GM23338 (cell line): ENCODE measurements at regions not wholly inside any gene's neighbourhood (a gene's known extent, or its start where the extent isn't known, plus 50 kb on each side); places are given as distances from the start of the nearest gene placed in this dataset.

Source experiments
- ATAC-seq: fragments of 200-7000 bp; cut with Tn5 transposase; 3 replicates; pipeline ENCODE4 v1.9.1; 2020
- DNase-seq: peaks from one replicate; pipeline ENCODE4 v3.0.0-alpha.2; 2015; ENCODE audit warnings: low spot score
- H2AFZ ChIP-seq: fragments of 200-600 bp; sonication (generic); 2 replicates; pipeline ENCODE4 v1.8.0; 2016; ENCODE audit warnings: antibody characterized with exemption, mild to moderate bottlenecking, moderate library complexity
- H3F3A ChIP-seq: fragments of 200-600 bp; sonication (generic); replicated peaks from 2 replicates; pipeline ENCODE4 v1.8.0; 2017; ENCODE audit warnings: antibody characterized with exemption, mixed run types, low read depth
- H3K27ac ChIP-seq: fragments of 200-600 bp; sonication (generic); 2 replicates; pipeline ENCODE4 v1.6.1; 2016; ENCODE audit warnings: low read depth
- H3K27me3 ChIP-seq: fragments of 200-600 bp; sonication (generic); 2 replicates; pipeline ENCODE4 v1.8.0; 2016; ENCODE audit warnings: mild to moderate bottlenecking, mixed run types, moderate library complexity; ENCODE audit not compliant: insufficient read depth
- H3K36me3 ChIP-seq: fragments of 200-600 bp; sonication (generic); 2 replicates; pipeline ENCODE4 v1.8.0; 2016; ENCODE audit warnings: mild to moderate bottlenecking; ENCODE audit not compliant: insufficient read depth
- H3K4me1 ChIP-seq: fragments of 200-600 bp; sonication (generic); 2 replicates; pipeline ENCODE4 v1.8.0; 2016; ENCODE audit warnings: mild to moderate bottlenecking, moderate library complexity; ENCODE audit not compliant: insufficient read depth
- H3K4me2 ChIP-seq: fragments of 200-600 bp; sonication (generic); 2 replicates; pipeline ENCODE4 v1.7.1; 2017; ENCODE audit warnings: mixed run types
- H3K4me3 ChIP-seq: fragments of 200-600 bp; sonication (generic); 2 replicates; pipeline ENCODE4 v1.6.1; 2016; ENCODE audit warnings: mixed run types
- H3K79me2 ChIP-seq: fragments of 200-600 bp; sonication (generic); replicated peaks from 2 replicates; pipeline ENCODE4 v1.8.0; 2017; ENCODE audit warnings: mild to moderate bottlenecking; ENCODE audit not compliant: insufficient read depth
- H3K9me2 ChIP-seq: fragments of 200-600 bp; sonication (generic); 2 replicates; pipeline ENCODE4 v1.8.0; 2017; ENCODE audit not compliant: insufficient read depth
- H4K20me1 ChIP-seq: fragments of 200-600 bp; sonication (generic); replicated peaks from 2 replicates; pipeline ENCODE4 v1.8.0; 2017; ENCODE audit warnings: mild to moderate bottlenecking; ENCODE audit not compliant: insufficient read depth
- H3K27ac Mint-ChIP-seq: 2 replicates; pipeline ENCODE4 v1.8.0; 2020; ENCODE audit warnings: inconsistent platforms, mild to moderate bottlenecking, moderate library complexity, mixed read lengths
- H3K27me3 Mint-ChIP-seq: 3 replicates; pipeline ENCODE4 v1.8.0; 2022; ENCODE audit warnings: low read depth, mild to moderate bottlenecking, moderate library complexity, mixed read lengths, inconsistent platforms; ENCODE audit not compliant: insufficient read depth, poor library complexity
- H3K36me3 Mint-ChIP-seq: 3 replicates; pipeline ENCODE4 v1.8.0; 2021; ENCODE audit warnings: low read depth, mild to moderate bottlenecking, inconsistent platforms, moderate library complexity, mixed read lengths
- H3K4me1 Mint-ChIP-seq: 3 replicates; pipeline ENCODE4 v1.8.0; 2020; ENCODE audit warnings: mild to moderate bottlenecking, inconsistent platforms, mixed read lengths
- H3K4me3 Mint-ChIP-seq: 3 replicates; pipeline ENCODE4 v1.8.0; 2021; ENCODE audit warnings: moderate library complexity, mild to moderate bottlenecking, inconsistent platforms, mixed read lengths
- H3K9me3 Mint-ChIP-seq: 3 replicates; pipeline ENCODE4 v1.8.0; 2020; ENCODE audit warnings: moderate library complexity, mild to moderate bottlenecking, inconsistent platforms, mixed read lengths
- CTCF ChIP-seq, 2 experiments: fragments of 200-600 bp in 1 of 2; sonication (generic) in 1 of 2; conservative IDR thresholded peaks; 2 replicates each; pipeline versions ENCODE4 v1.5.1 to v1.6.1; 2016 to 2017; ENCODE audit warnings: antibody characterized with exemption in 2 of 2, low read depth in 2 of 2, mild to moderate bottlenecking in 2 of 2, moderate library complexity in 1 of 2
- EZH2 ChIP-seq: fragments of 200-600 bp; sonication (generic); IDR thresholded peaks from one replicate; pipeline ENCODE4 v1.8.0; 2017; ENCODE audit warnings: antibody characterized with exemption, mild to moderate bottlenecking, low read depth; ENCODE audit not compliant: unreplicated experiment
- JUNB ChIP-seq: IDR thresholded peaks from one replicate; pipeline ENCODE4 v1.6.1; 2016; ENCODE audit warnings: antibody characterized with exemption; ENCODE audit not compliant: unreplicated experiment
- ZNF114 ChIP-seq: fragments of 250-450 bp; sonication (Bioruptor Pico); IDR thresholded peaks from 2 replicates; pipeline ENCODE4 v1.5.0; 2020; ENCODE audit warnings: mild to moderate bottlenecking, moderate library complexity
- TF ChIP-seq, protein P1 (sequence below): fragments of 250-450 bp; sonication (Bioruptor Pico); IDR thresholded peaks from 2 replicates; pipeline ENCODE4 v1.5.0; 2020; ENCODE audit warnings: mild to moderate bottlenecking, moderate library complexity
- TF ChIP-seq, protein P2 (sequence below): IDR thresholded peaks from 2 replicates; pipeline ENCODE4 v1.6.1; 2016; ENCODE audit warnings: antibody characterized with exemption

DNA sequence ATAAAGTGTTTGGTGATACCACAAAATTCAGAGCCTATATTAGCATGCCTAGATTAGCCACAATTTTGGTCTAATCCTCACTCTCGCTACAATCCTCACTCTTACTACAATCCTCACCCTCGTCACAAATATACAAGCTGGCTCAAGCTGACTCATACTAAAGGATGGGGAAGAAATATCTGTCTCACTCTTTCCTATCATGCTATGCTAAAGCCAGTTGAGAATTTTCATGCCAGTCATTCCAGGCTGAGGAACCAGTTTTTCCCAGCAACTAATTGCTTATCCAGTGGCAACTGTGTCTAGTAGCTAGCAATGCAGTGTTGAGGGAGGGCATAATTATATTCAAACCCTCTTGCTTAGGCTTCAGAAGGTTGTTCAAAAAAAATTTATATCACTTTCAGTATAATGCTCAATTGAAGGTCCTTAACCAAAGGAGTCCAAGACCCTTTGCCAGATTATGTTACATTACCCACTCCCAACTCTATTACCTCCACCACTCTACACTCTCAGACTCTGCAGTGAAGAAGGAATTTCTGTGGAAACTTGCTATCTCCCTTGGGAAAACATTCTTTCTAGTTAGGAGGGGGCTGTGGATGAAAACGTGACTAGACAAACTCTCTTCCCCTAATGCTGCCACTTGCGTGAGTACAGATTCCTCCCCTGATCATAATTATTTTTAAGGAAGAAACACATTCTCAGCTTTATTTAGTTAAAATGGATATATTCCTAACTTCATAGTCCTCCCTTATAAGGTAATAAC is 810.3 kb upstream of the ACO1 start (continued):
- TF ChIP-seq, protein P1, sequence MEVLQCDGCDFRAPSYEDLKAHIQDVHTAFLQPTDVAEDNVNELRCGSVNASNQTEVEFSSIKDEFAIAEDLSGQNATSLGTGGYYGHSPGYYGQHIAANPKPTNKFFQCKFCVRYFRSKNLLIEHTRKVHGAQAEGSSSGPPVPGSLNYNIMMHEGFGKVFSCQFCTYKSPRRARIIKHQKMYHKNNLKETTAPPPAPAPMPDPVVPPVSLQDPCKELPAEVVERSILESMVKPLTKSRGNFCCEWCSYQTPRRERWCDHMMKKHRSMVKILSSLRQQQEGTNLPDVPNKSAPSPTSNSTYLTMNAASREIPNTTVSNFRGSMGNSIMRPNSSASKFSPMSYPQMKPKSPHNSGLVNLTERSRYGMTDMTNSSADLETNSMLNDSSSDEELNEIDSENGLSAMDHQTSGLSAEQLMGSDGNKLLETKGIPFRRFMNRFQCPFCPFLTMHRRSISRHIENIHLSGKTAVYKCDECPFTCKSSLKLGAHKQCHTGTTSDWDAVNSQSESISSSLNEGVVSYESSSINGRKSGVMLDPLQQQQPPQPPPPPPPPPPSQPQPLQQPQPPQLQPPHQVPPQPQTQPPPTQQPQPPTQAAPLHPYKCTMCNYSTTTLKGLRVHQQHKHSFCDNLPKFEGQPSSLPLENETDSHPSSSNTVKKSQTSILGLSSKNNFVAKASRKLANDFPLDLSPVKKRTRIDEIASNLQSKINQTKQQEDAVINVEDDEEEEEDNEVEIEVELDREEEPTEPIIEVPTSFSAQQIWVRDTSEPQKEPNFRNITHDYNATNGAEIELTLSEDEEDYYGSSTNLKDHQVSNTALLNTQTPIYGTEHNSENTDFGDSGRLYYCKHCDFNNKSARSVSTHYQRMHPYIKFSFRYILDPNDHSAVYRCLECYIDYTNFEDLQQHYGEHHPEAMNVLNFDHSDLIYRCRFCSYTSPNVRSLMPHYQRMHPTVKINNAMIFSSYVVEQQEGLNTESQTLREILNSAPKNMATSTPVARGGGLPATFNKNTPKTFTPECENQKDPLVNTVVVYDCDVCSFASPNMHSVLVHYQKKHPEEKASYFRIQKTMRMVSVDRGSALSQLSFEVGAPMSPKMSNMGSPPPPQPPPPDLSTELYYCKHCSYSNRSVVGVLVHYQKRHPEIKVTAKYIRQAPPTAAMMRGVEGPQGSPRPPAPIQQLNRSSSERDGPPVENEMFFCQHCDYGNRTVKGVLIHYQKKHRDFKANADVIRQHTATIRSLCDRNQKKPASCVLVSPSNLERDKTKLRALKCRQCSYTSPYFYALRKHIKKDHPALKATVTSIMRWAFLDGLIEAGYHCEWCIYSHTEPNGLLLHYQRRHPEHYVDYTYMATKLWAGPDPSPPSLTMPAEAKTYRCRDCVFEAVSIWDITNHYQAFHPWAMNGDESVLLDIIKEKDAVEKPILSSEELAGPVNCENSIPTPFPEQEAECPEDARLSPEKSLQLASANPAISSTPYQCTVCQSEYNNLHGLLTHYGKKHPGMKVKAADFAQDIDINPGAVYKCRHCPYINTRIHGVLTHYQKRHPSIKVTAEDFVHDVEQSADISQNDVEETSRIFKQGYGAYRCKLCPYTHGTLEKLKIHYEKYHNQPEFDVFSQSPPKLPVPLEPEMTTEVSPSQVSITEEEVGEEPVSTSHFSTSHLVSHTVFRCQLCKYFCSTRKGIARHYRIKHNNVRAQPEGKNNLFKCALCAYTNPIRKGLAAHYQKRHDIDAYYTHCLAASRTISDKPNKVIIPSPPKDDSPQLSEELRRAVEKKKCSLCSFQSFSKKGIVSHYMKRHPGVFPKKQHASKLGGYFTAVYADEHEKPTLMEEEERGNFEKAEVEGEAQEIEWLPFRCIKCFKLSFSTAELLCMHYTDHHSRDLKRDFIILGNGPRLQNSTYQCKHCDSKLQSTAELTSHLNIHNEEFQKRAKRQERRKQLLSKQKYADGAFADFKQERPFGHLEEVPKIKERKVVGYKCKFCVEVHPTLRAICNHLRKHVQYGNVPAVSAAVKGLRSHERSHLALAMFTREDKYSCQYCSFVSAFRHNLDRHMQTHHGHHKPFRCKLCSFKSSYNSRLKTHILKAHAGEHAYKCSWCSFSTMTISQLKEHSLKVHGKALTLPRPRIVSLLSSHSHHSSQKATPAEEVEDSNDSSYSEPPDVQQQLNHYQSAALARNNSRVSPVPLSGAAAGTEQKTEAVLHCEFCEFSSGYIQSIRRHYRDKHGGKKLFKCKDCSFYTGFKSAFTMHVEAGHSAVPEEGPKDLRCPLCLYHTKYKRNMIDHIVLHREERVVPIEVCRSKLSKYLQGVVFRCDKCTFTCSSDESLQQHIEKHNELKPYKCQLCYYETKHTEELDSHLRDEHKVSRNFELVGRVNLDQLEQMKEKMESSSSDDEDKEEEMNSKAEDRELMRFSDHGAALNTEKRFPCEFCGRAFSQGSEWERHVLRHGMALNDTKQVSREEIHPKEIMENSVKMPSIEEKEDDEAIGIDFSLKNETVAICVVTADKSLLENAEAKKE = no peak
- TF ChIP-seq ZNF114 = no peak

DNA sequence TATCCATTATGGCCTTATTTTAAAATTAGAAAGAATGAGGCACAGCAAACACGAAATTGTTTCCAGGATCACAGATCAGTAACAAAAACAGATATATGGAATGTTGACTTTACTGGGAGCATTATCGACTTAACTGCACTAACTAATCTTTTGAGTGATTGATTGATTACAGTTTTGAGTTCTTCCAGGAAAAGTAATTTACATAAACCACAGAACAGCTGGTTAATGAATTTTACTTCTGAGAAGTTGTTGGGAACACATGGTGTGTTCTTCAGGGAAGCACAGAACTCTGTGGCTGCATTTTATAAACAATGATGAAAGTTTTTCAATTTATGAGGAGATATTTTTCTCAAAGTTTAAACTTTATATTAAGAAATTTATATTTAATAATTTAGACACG is 802.4 kb upstream of the ACO1 start:
- no peak for DNase-seq
- Mint-ChIP-seq H3K9me3 (no peaks in the 10 kb centered on the region), H3K4me3 (no peak overlapping the region), H3K27me3 (no peaks in the 10 kb centered on the region), H3K36me3 (no peaks in the 10 kb centered on the region), H3K4me1 (no peaks in the 10 kb centered on the region; the same call in 2 of the 3 replicates), H3K27ac (no peak overlapping the region)
- H3K79me2 ChIP-seq = no peaks in the 10 kb centered on the region
- H2AFZ ChIP-seq = no peak overlapping the region
- H3K4me2 ChIP-seq = no peak overlapping the region
- no peaks in the 10 kb centered on the region for H3K36me3 ChIP-seq
- H3K27me3 ChIP-seq = no peaks in the 10 kb centered on the region
- TF ChIP-seq, protein P2, sequence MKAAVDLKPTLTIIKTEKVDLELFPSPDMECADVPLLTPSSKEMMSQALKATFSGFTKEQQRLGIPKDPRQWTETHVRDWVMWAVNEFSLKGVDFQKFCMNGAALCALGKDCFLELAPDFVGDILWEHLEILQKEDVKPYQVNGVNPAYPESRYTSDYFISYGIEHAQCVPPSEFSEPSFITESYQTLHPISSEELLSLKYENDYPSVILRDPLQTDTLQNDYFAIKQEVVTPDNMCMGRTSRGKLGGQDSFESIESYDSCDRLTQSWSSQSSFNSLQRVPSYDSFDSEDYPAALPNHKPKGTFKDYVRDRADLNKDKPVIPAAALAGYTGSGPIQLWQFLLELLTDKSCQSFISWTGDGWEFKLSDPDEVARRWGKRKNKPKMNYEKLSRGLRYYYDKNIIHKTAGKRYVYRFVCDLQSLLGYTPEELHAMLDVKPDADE = no peak
- TF ChIP-seq CTCF (conservative IDR thresholded peaks at IDR 0.05; ENCODE audit: low read depth in 2 of 2) (no peak), JUNB (no peak), EZH2 (no peak)
- H3K27ac ChIP-seq = no peak overlapping the region
- no peaks in the 10 kb centered on the region for H3F3A ChIP-seq
- H3K4me1 ChIP-seq = no peaks in the 10 kb centered on the region
- no peak overlapping the region for H3K4me3 ChIP-seq
- H3K9me2 ChIP-seq = no peaks in the 10 kb centered on the region; the same call in 1 of the 2 replicates
- H4K20me1 ChIP-seq = no peaks in the 10 kb centered on the region
- ATAC-seq = no peak
